ENCODE measurements at regions not wholly inside any gene's neighbourhood (a gene's known extent, or its start where the extent isn't known, plus 50 kb on each side); places are given as distances from the start of the nearest gene placed in this dataset.
"Not testable (repeated sequence)": the region's sequence is repeated elsewhere in the genome, so short reads cannot be mapped to it uniquely, and the experiment has no call there.

- in situ Hi-C loops (cut with MboI; ENCODE audit: low sequenced_read_pairs); dilution Hi-C loops (cut with HindIII; ENCODE audit: low sequenced_read_pairs, unreplicated experiment); H3K27me3 ChIP-seq (ENCODE audit: control insufficient read depth, insufficient read depth, low read length): not testable (repeated sequence)
These were observed 191.9 kb downstream of the NPIPA7 start for GRCh38 chr16:16570874-16571273.

GRCh38 chr16:16572130-16572774, 193.3 kb downstream of the NPIPA7 start:
- H3K18ac ChIP-seq (ENCODE audit: low read depth, low read length); H2BK5ac ChIP-seq (ENCODE audit: low read depth, low read length, poor library complexity, severe bottlenecking); H2AK9ac ChIP-seq (replicated peaks; ENCODE audit: low read depth, low read length, poor library complexity); H3K4me2 ChIP-seq (ENCODE audit: low read depth, low read length); H3K36me3 ChIP-seq (ENCODE audit: control insufficient read depth, insufficient read depth, low read length); H3K56ac ChIP-seq (ENCODE audit: extremely low read depth, insufficient read depth, low read length); ATAC-seq (ENCODE audit: low read depth); H4K20me1 ChIP-seq (ENCODE audit: insufficient read depth, low read length); H3K79me1 ChIP-seq (ENCODE audit: low read depth in 1 of 2, low read length in 2 of 2); CTCF ChIA-PET; H4K91ac ChIP-seq (ENCODE audit: insufficient read depth, low read depth, low read length); dilution Hi-C loops (cut with HindIII; ENCODE audit: low sequenced_read_pairs, unreplicated experiment); POLR2A ChIA-PET (ENCODE audit: unreplicated experiment); H3K9ac ChIP-seq (ENCODE audit: low read depth, low read length); H2AFZ ChIP-seq (replicated peaks; ENCODE audit: low read length, poor library complexity); H3K4me3 ChIP-seq (ENCODE audit: insufficient read depth, low read depth, low read length); H3K9me3 ChIP-seq (ENCODE audit: control insufficient read depth, insufficient read depth, low read length); BruUV-seq (replicated peaks); H2AK5ac ChIP-seq (ENCODE audit: low read depth, low read length); H4K5ac ChIP-seq (ENCODE audit: low read depth, low read length); H3K9me1 ChIP-seq (ENCODE audit: insufficient read depth, low read length); DNase-seq; H3K27ac ChIP-seq (ENCODE audit: insufficient read depth, low read length); in situ Hi-C loops (cut with MboI; ENCODE audit: low sequenced_read_pairs); H2BK20ac ChIP-seq (ENCODE audit: low read depth, low read length); H3K27me3 ChIP-seq (ENCODE audit: control insufficient read depth, insufficient read depth, low read length); H3K4ac ChIP-seq (ENCODE audit: low read depth, low read length); H4K8ac ChIP-seq (ENCODE audit: low read depth in 2 of 2, low read length in 2 of 2); H3K4me1 ChIP-seq (ENCODE audit: control insufficient read depth, insufficient read depth, low read length); intact Hi-C loops (cut with micrococcal nuclease); H2BK120ac ChIP-seq (ENCODE audit: low read depth, low read length); H3K14ac ChIP-seq (replicated peaks; ENCODE audit: low read depth, low read length); H2BK15ac ChIP-seq (ENCODE audit: low read depth, low read length); H3K23ac ChIP-seq (ENCODE audit: low read depth, low read length): not testable (repeated sequence)
- no CpG with 5 or more reads among the region's 10 CpGs for WGBS, 2 experiments (ENCODE audit: extremely low coverage in 2 of 2, insufficient read length in 1 of 2)

More at GRCh38 chr16:16570874-16571273, 191.9 kb downstream of the NPIPA7 start:
- H4K8ac ChIP-seq (ENCODE audit: low read depth in 2 of 2, low read length in 2 of 2); intact Hi-C loops (cut with micrococcal nuclease); H4K91ac ChIP-seq (ENCODE audit: insufficient read depth, low read depth, low read length); BruUV-seq (replicated peaks); H3K4me1 ChIP-seq (ENCODE audit: control insufficient read depth, insufficient read depth, low read length); CTCF ChIA-PET; H3K23ac ChIP-seq (ENCODE audit: low read depth, low read length); H2BK15ac ChIP-seq (ENCODE audit: low read depth, low read length); H3K9me1 ChIP-seq (ENCODE audit: insufficient read depth, low read length); H3K14ac ChIP-seq (replicated peaks; ENCODE audit: low read depth, low read length); H2BK120ac ChIP-seq (ENCODE audit: low read depth, low read length); H3K9me3 ChIP-seq (ENCODE audit: control insufficient read depth, insufficient read depth, low read length); H3K18ac ChIP-seq (ENCODE audit: low read depth, low read length); H3K9ac ChIP-seq (ENCODE audit: low read depth, low read length); H2AFZ ChIP-seq (replicated peaks; ENCODE audit: low read length, poor library complexity); H3K36me3 ChIP-seq (ENCODE audit: control insufficient read depth, insufficient read depth, low read length); H2AK9ac ChIP-seq (replicated peaks; ENCODE audit: low read depth, low read length, poor library complexity); H2BK20ac ChIP-seq (ENCODE audit: low read depth, low read length); POLR2A ChIA-PET (ENCODE audit: unreplicated experiment); DNase-seq; H3K4me3 ChIP-seq (ENCODE audit: insufficient read depth, low read depth, low read length); H3K27ac ChIP-seq (ENCODE audit: insufficient read depth, low read length); H4K5ac ChIP-seq (ENCODE audit: low read depth, low read length); H3K4ac ChIP-seq (ENCODE audit: low read depth, low read length); H2AK5ac ChIP-seq (ENCODE audit: low read depth, low read length); H3K4me2 ChIP-seq (ENCODE audit: low read depth, low read length); ATAC-seq (ENCODE audit: low read depth); H3K56ac ChIP-seq (ENCODE audit: extremely low read depth, insufficient read depth, low read length); H4K20me1 ChIP-seq (ENCODE audit: insufficient read depth, low read length); H3K79me1 ChIP-seq (ENCODE audit: low read depth in 1 of 2, low read length in 2 of 2); H2BK5ac ChIP-seq (ENCODE audit: low read depth, low read length, poor library complexity, severe bottlenecking): not testable (repeated sequence)
- WGBS, 2 experiments (ENCODE audit: extremely low coverage in 2 of 2, insufficient read length in 1 of 2), result no CpG with 5 or more reads among the region's 2 CpGs
